Retinal pigment epithelial cell (primary cell): ENCODE measurements at regions not wholly inside any gene's neighbourhood (a gene's known extent, or its start where the extent isn't known, plus 50 kb on each side); places are given as distances from the start of the nearest gene placed in this dataset.

Experiments used
- DNase-seq: peaks from one replicate; pipeline ENCODE4 v3.0.0-alpha.2; 2010; ENCODE audit warnings: low read depth
- H3K4me3 ChIP-seq: 2 replicates; pipeline ENCODE4 v1.5.1; 2011; ENCODE audit warnings: mild to moderate bottlenecking, low read length, control low read depth, moderate library complexity
- CTCF ChIP-seq: conservative IDR thresholded peaks from 2 replicates; pipeline ENCODE4 v1.5.1; 2011; ENCODE audit warnings: low read depth, low read length, control low read depth, inconsistent platforms

GRCh38 chr1:5481889-5482288, 510.3 kb downstream of the NPHP4 start:
- no peak for DNase-seq

GRCh38 chr1:5480906-5481305, 511.3 kb downstream of the NPHP4 start:
- no peak overlapping the region for H3K4me3 ChIP-seq
- TF ChIP-seq CTCF, result no peak
- no peak for DNase-seq

More at GRCh38 chr1:5481889-5482288, 510.3 kb downstream of the NPHP4 start:
- no peak overlapping the region for H3K4me3 ChIP-seq
- no peak for TF ChIP-seq CTCF

GRCh38 chr1:5479876-5480646, 512.2 kb downstream of the NPHP4 start:
- no peak for DNase-seq
- no peak overlapping the region for H3K4me3 ChIP-seq
- TF ChIP-seq CTCF, result no peak

GRCh38 chr1:5478961-5479360, 513.3 kb downstream of the NPHP4 start:
- no peak for TF ChIP-seq CTCF
- no peak for DNase-seq
- H3K4me3 ChIP-seq, result no peak overlapping the region

- no peak overlapping the region for H3K4me3 ChIP-seq
- DNase-seq, result no peak
- TF ChIP-seq CTCF, result no peak
These were observed 514.0 kb downstream of the NPHP4 start for GRCh38 chr1:5478156-5478695.

GRCh38 chr1:5477716-5478115, 514.5 kb downstream of the NPHP4 start:
- TF ChIP-seq CTCF, result no peak
- DNase-seq, result no peak
- H3K4me3 ChIP-seq, result no peak overlapping the region

GRCh38 chr1:5475572-5475971, 516.7 kb downstream of the NPHP4 start:
- DNase-seq, result no peak
- no peak overlapping the region for H3K4me3 ChIP-seq
- TF ChIP-seq CTCF, result no peak
